Liver (tissue), 7 donors: ENCODE measurements at regions not wholly inside any gene's neighbourhood (a gene's known extent, or its start where the extent isn't known, plus 50 kb on each side); places are given as distances from the start of the nearest gene placed in this dataset.

ENCODE experiments used
- DNase-seq: peaks from one replicate; pipeline ENCODE4 v3.0.0-alpha.2; 2017; ENCODE audit warnings: low spot score
- H3K27ac ChIP-seq, 2 donors: one replicate each; pipeline ENCODE4 v1.7.0; 2013; ENCODE audit warnings: inconsistent platforms in 2 of 2, low read length in 2 of 2, control low read depth in 1 of 2, low read depth in 1 of 2, mild to moderate bottlenecking in 1 of 2
- H3K27me3 ChIP-seq, 4 donors: one replicate each; pipeline versions ENCODE4 v1.6.1 to v1.7.0; 2013; ENCODE audit warnings: low read length in 3 of 4, inconsistent platforms in 1 of 4, mild to moderate bottlenecking in 1 of 4, moderate library complexity in 1 of 4; ENCODE audit not compliant: control insufficient read depth in 4 of 4, insufficient read depth in 4 of 4
- H3K36me3 ChIP-seq, 4 donors: one replicate each; pipeline versions ENCODE4 v1.6.1 to v1.7.0; 2013; ENCODE audit warnings: low read length in 3 of 4, mild to moderate bottlenecking in 3 of 4, low read depth in 1 of 4, moderate library complexity in 1 of 4; ENCODE audit not compliant: control insufficient read depth in 4 of 4, insufficient read depth in 3 of 4
- H3K4me1 ChIP-seq, 4 donors: one replicate each; pipeline versions ENCODE4 v1.6.1 to v1.7.0; 2013; ENCODE audit warnings: low read length in 3 of 4, mild to moderate bottlenecking in 3 of 4, moderate library complexity in 1 of 4; ENCODE audit not compliant: control insufficient read depth in 4 of 4, insufficient read depth in 4 of 4
- H3K4me3 ChIP-seq, 3 donors: one replicate each; pipeline versions ENCODE4 v1.6.1 to v1.7.0; 2013; ENCODE audit warnings: low read length in 3 of 3, control low read depth in 1 of 3, low read depth in 1 of 3, mild to moderate bottlenecking in 1 of 3
- H3K9ac ChIP-seq, 2 donors: one replicate each; pipeline ENCODE4 v1.7.0; 2013; ENCODE audit warnings: low read length in 2 of 2, mild to moderate bottlenecking in 2 of 2, moderate library complexity in 2 of 2, control low read depth in 1 of 2, low read depth in 1 of 2
- H3K9me3 ChIP-seq, 4 donors: one replicate each; pipeline versions ENCODE4 v1.6.1 to v1.7.0; 2013; ENCODE audit warnings: low read length in 3 of 4; ENCODE audit not compliant: control insufficient read depth in 4 of 4
- EGR1 ChIP-seq, 2 donors: IDR thresholded peaks; 2 replicates each; pipeline ENCODE4 v1.6.1; 2016 to 2018; ENCODE audit warnings: antibody characterized with exemption in 2 of 2, low read depth in 2 of 2
- FOXA1 ChIP-seq: IDR thresholded peaks from 2 replicates; pipeline ENCODE4 v1.6.1; 2016; ENCODE audit warnings: antibody characterized with exemption
- FOXA2 ChIP-seq: IDR thresholded peaks from 2 replicates; pipeline ENCODE4 v1.6.1; 2016; ENCODE audit warnings: antibody characterized with exemption
- GABPA ChIP-seq, 2 donors: IDR thresholded peaks in 1 of 2; conservative IDR thresholded peaks in 1 of 2; 2 replicates each; pipeline ENCODE4 v1.6.1; 2016; ENCODE audit warnings: antibody characterized with exemption in 2 of 2, mild to moderate bottlenecking in 1 of 2, moderate library complexity in 1 of 2
- HNF4A ChIP-seq, 2 donors: conservative IDR thresholded peaks; 2 replicates each; pipeline ENCODE4 v1.6.1; 2016; ENCODE audit warnings: antibody characterized with exemption in 2 of 2, mild to moderate bottlenecking in 2 of 2
- HNF4G ChIP-seq: IDR thresholded peaks from 2 replicates; pipeline ENCODE4 v1.6.1; 2016; ENCODE audit warnings: antibody characterized with exemption
- JUND ChIP-seq, 2 donors: IDR thresholded peaks; 2 replicates each; pipeline ENCODE4 v1.6.1; 2016; ENCODE audit warnings: antibody characterized with exemption in 2 of 2
- MAX ChIP-seq: IDR thresholded peaks from 2 replicates; pipeline ENCODE4 v1.6.1; 2016; ENCODE audit warnings: antibody characterized with exemption
- NR2F2 ChIP-seq: IDR thresholded peaks from 2 replicates; pipeline ENCODE4 v1.6.1; 2016; ENCODE audit warnings: antibody characterized with exemption
- RAD21 ChIP-seq, 2 donors: IDR thresholded peaks; 2 replicates each; pipeline ENCODE4 v1.6.1; 2016; ENCODE audit warnings: antibody characterized with exemption in 2 of 2, mild to moderate bottlenecking in 2 of 2
- REST ChIP-seq: IDR thresholded peaks from 2 replicates; pipeline ENCODE4 v1.6.1; 2016; ENCODE audit warnings: antibody characterized with exemption, mild to moderate bottlenecking
- RXRA ChIP-seq, 2 donors: IDR thresholded peaks; 2 replicates each; pipeline ENCODE4 v1.6.1; 2017 to 2018; ENCODE audit warnings: antibody characterized with exemption in 2 of 2, mild to moderate bottlenecking in 1 of 2
- SP1 ChIP-seq: IDR thresholded peaks from 2 replicates; pipeline ENCODE4 v1.6.1; 2018; ENCODE audit warnings: antibody characterized with exemption, mild to moderate bottlenecking
- TAF1 ChIP-seq: conservative IDR thresholded peaks from 2 replicates; pipeline ENCODE4 v1.6.1; 2016; ENCODE audit warnings: antibody characterized with exemption, mild to moderate bottlenecking
- YY1 ChIP-seq: IDR thresholded peaks from 2 replicates; pipeline ENCODE4 v1.6.1; 2016; ENCODE audit warnings: antibody characterized with exemption, mild to moderate bottlenecking
- WGBS: extraction: QIAGEN DNeasy Blood & Tissue Kit; methylation state at CpG from one replicate; pipeline ENCODE4 v1.1.7; 2013; 5-methylcytosine and 5-hydroxymethylcytosine counted together
- TF ChIP-seq, protein P1 (sequence below): IDR thresholded peaks from 2 replicates; pipeline ENCODE4 v1.6.1; 2016; ENCODE audit warnings: antibody characterized with exemption
- donor health status: healthy.
- donor health status: healthy.
- donor health status: healthy.
- donor health status: healthy.

- Histone ChIP-seq H3K9ac (no peak overlapping the region), H3K27me3 (no peaks in the 10 kb centered on the region), H3K4me1 (no peaks in the 10 kb centered on the region), H3K27ac (no peak overlapping the region), H3K9me3 (peaks cover 0 to 2% (median 0%) of the 10 kb centered on the region in 4 donors), H3K36me3 (no peaks in the 10 kb centered on the region), H3K4me3 (no peak overlapping the region)
- no peak for DNase-seq
- WGBS = 88% methylated on average over 3 of the region's 3 CpGs
- TF ChIP-seq EGR1 (IDR thresholded peaks at IDR 0.05; ENCODE audit: low read depth in 2 of 2) = no peak
Observed at GRCh38 chr1:56129837-56130236, 449.5 kb downstream of the PLPP3 start.

- Histone ChIP-seq H3K36me3 (no peaks in the 10 kb centered on the region), H3K9me3 (peaks cover 0 to 3% (median 0%) of the 10 kb centered on the region in 4 donors)
- WGBS = 93% methylated on average over 3 of the region's 3 CpGs
Observed at GRCh38 chr1:56125316-56125715, 454.0 kb downstream of the PLPP3 start.

DNA sequence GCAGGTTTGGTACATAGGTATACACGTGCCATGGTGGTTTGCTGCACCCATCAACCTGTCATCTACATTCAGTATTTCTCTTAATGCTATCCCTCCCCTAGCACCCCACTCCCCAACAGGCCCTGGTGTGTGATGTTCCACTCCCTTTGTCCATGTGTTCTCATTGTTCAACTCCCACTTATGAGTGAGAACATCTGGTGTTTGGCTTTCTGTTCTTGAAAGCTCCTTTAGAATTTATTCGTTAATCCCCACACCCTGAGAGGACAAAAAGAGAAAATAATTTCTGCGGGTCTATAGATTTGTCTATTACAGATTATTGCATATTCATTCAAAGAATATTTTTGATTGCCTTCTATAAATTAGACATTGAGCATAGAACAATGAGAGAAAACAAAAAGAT, 455.5 kb downstream of the PLPP3 start:
- DNase-seq = no peak
- 95% methylated on average over 3 of the region's 3 CpGs for WGBS
- H3K27me3 ChIP-seq = no peaks in the 10 kb centered on the region
- H3K9me3 ChIP-seq = peaks cover 0 to 3% (median 0%) of the 10 kb centered on the region in 4 donors
- H3K4me3 ChIP-seq = no peak overlapping the region
- TF ChIP-seq YY1 (no peak), GABPA (IDR thresholded peaks at IDR 0.05 in 1 of 2, conservative IDR thresholded peaks at IDR 0.05 in 1 of 2) (no peak), RAD21 (IDR thresholded peaks at IDR 0.05) (no peak), HNF4A (conservative IDR thresholded peaks at IDR 0.05) (no peak)
- TF ChIP-seq, protein P1, sequence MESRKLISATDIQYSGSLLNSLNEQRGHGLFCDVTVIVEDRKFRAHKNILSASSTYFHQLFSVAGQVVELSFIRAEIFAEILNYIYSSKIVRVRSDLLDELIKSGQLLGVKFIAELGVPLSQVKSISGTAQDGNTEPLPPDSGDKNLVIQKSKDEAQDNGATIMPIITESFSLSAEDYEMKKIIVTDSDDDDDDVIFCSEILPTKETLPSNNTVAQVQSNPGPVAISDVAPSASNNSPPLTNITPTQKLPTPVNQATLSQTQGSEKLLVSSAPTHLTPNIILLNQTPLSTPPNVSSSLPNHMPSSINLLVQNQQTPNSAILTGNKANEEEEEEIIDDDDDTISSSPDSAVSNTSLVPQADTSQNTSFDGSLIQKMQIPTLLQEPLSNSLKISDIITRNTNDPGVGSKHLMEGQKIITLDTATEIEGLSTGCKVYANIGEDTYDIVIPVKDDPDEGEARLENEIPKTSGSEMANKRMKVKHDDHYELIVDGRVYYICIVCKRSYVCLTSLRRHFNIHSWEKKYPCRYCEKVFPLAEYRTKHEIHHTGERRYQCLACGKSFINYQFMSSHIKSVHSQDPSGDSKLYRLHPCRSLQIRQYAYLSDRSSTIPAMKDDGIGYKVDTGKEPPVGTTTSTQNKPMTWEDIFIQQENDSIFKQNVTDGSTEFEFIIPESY = no peak
- no peaks in the 10 kb centered on the region for H3K4me1 ChIP-seq
- H3K36me3 ChIP-seq = no peaks in the 10 kb centered on the region
- H3K9ac ChIP-seq = no peak overlapping the region
- no peak overlapping the region for H3K27ac ChIP-seq

More at GRCh38 chr1:56125316-56125715, 454.0 kb downstream of the PLPP3 start:
- TF ChIP-seq NR2F2 (no peak), TAF1 (no peak), HNF4A (conservative IDR thresholded peaks at IDR 0.05) (no peak), SP1 (no peak), GABPA (IDR thresholded peaks at IDR 0.05 in 1 of 2, conservative IDR thresholded peaks at IDR 0.05 in 1 of 2) (no peak), FOXA2 (no peak), RAD21 (IDR thresholded peaks at IDR 0.05) (no peak)
- no peak overlapping the region for H3K27ac ChIP-seq
- DNase-seq = no peak
- H3K9ac ChIP-seq = no peak overlapping the region
- no peaks in the 10 kb centered on the region for H3K27me3 ChIP-seq
- no peak overlapping the region for H3K4me3 ChIP-seq
- no peaks in the 10 kb centered on the region for H3K4me1 ChIP-seq

DNA sequence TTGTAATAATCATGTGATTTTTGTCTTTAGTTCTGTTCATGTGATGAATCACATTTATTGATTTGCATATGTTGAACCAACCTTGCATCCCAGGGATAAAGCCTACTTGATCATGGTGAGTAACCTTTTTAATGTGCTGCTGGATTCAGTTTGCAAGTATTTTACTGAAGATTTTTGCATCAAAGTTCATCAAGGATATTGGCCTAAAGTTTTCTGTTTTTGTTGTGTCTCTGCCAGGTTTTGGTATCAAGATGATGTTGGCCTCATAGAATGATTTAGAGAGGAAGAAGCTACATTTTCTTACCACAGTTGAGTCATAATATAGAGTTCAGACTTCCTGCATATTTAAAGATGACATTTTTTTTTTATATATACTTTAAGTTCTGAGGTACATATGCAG, 455.9 kb downstream of the PLPP3 start:
- Histone ChIP-seq H3K27me3 (no peaks in the 10 kb centered on the region), H3K4me1 (no peaks in the 10 kb centered on the region)
- TF ChIP-seq TAF1 (no peak), HNF4G (no peak), REST (no peak), JUND (IDR thresholded peaks at IDR 0.05) (no peak), SP1 (no peak), RXRA (IDR thresholded peaks at IDR 0.05) (no peak), FOXA1 (no peak), HNF4A (conservative IDR thresholded peaks at IDR 0.05) (no peak), EGR1 (IDR thresholded peaks at IDR 0.05; ENCODE audit: low read depth in 2 of 2) (no peak), MAX (no peak), NR2F2 (no peak), RAD21 (IDR thresholded peaks at IDR 0.05) (no peak), GABPA (IDR thresholded peaks at IDR 0.05 in 1 of 2, conservative IDR thresholded peaks at IDR 0.05 in 1 of 2) (no peak)
- TF ChIP-seq, protein P1 = no peak

More for the DNA sequence above, 455.9 kb downstream of the PLPP3 start:
- Histone ChIP-seq H3K9ac (no peak overlapping the region), H3K9me3 (peaks cover 0 to 3% (median 0%) of the 10 kb centered on the region in 4 donors), H3K36me3 (no peaks in the 10 kb centered on the region), H3K4me3 (no peak overlapping the region), H3K27ac (no peak overlapping the region)
- DNase-seq = no peak
